GM23338 (cell line): ENCODE measurements at regions not wholly inside any gene's neighbourhood (a gene's known extent, or its start where the extent isn't known, plus 50 kb on each side); places are given as distances from the start of the nearest gene placed in this dataset.

Experiments used
- ETS1 ChIP-seq: IDR thresholded peaks from 2 replicates; pipeline ENCODE4 v1.6.1; 2016; ENCODE audit warnings: antibody characterized with exemption
- EZH2 ChIP-seq: fragments of 200-600 bp; sonication (generic); IDR thresholded peaks from one replicate; pipeline ENCODE4 v1.8.0; 2017; ENCODE audit warnings: antibody characterized with exemption, mild to moderate bottlenecking, low read depth; ENCODE audit not compliant: unreplicated experiment
- EZH2phosphoT487 ChIP-seq: fragments of 200-600 bp; sonication (generic); IDR thresholded peaks from one replicate; pipeline ENCODE4 v1.8.1; 2018; ENCODE audit warnings: antibody characterized with exemption; ENCODE audit not compliant: unreplicated experiment
- POLR2AphosphoS5 ChIP-seq: IDR thresholded peaks from 2 replicates; pipeline ENCODE4 v1.6.1; 2016; ENCODE audit warnings: antibody characterized with exemption, low read depth
- REST ChIP-seq: IDR thresholded peaks from one replicate; pipeline ENCODE4 v1.6.1; 2018; ENCODE audit warnings: antibody characterized with exemption; ENCODE audit not compliant: unreplicated experiment
- STAT1 ChIP-seq: IDR thresholded peaks from one replicate; pipeline ENCODE4 v1.6.1; 2016; ENCODE audit warnings: antibody characterized with exemption; ENCODE audit not compliant: unreplicated experiment
- TF ChIP-seq, protein P1 (sequence below), 2 experiments: fragments of 200-600 bp in 1 of 2; sonication (generic) in 1 of 2; conservative IDR thresholded peaks; 2 replicates each; pipeline versions ENCODE4 v1.5.1 to v1.6.1; 2016 to 2017; ENCODE audit warnings: antibody characterized with exemption in 2 of 2, low read depth in 2 of 2, mild to moderate bottlenecking in 2 of 2, moderate library complexity in 1 of 2

DNA sequence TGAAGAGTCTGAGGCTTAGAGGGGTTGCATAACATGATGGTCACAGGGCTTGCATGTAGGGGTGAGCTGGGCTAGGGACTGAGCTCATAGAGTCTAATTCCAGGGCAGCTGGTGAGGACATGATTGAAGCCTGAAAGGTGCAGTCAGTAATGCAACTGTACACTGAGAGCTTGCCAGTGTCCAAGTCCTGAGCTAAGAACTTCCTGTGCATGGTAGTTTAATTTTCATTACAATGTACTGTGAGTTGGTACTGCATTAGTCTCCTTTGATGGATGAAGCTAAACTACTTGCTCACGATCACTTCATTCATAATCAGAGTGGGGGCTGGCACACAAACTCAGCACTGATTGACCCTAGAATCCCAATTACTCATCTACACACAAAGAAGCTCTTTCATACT is 156.4 kb upstream of the CRBN start:
- TF ChIP-seq, protein P1, sequence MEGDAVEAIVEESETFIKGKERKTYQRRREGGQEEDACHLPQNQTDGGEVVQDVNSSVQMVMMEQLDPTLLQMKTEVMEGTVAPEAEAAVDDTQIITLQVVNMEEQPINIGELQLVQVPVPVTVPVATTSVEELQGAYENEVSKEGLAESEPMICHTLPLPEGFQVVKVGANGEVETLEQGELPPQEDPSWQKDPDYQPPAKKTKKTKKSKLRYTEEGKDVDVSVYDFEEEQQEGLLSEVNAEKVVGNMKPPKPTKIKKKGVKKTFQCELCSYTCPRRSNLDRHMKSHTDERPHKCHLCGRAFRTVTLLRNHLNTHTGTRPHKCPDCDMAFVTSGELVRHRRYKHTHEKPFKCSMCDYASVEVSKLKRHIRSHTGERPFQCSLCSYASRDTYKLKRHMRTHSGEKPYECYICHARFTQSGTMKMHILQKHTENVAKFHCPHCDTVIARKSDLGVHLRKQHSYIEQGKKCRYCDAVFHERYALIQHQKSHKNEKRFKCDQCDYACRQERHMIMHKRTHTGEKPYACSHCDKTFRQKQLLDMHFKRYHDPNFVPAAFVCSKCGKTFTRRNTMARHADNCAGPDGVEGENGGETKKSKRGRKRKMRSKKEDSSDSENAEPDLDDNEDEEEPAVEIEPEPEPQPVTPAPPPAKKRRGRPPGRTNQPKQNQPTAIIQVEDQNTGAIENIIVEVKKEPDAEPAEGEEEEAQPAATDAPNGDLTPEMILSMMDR (conservative IDR thresholded peaks at IDR 0.05; ENCODE audit: low read depth in 2 of 2), result no peak
- TF ChIP-seq ETS1 (no peak), REST (no peak), EZH2phosphoT487 (no peak), EZH2 (no peak), POLR2AphosphoS5 (no peak), STAT1 (no peak)
